DOHH2 (cell line): ENCODE measurements at regions not wholly inside any gene's neighbourhood (a gene's known extent, or its start where the extent isn't known, plus 50 kb on each side); places are given as distances from the start of the nearest gene placed in this dataset.

Experiments used
- CTCF ChIP-seq: fragments of 200-600 bp; sonication (generic); IDR thresholded peaks from one replicate; pipeline ENCODE4 v1.5.1; 2014; ENCODE audit warnings: antibody characterized with exemption, mild to moderate bottlenecking, low read depth, low read length; ENCODE audit not compliant: poor library complexity, severe bottlenecking
- EZH2phosphoT487 ChIP-seq: fragments of 200-600 bp; sonication (generic); IDR thresholded peaks from 2 replicates; pipeline ENCODE4 v1.6.1; 2017; ENCODE audit warnings: borderline replicate concordance, mild to moderate bottlenecking, antibody characterized with exemption, low read length, moderate library complexity, mixed read lengths

DNA sequence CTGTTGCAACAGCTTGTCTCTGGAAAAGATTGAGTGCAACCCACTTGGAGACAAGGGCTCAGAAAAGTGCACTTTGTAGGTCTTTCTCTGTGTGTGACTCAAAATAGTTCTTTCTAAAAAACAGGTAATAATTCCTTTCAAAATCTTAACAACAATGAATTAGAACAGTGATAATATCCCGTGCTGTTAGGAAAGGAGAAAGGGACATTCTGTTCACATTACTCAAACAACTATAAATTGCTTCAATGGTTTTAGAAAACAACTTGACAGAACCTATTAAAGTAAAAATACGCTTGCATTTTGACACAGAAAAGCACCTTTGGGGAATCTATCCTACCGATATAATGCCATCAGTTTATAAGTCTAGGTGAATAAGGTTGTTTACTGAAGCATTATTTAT lies 468.1 kb upstream of the DPP6 start:
- TF ChIP-seq CTCF (no peak), EZH2phosphoT487 (no peak)
